CD4-positive, alpha-beta T cell (primary cell): ENCODE measurements at regions not wholly inside any gene's neighbourhood (a gene's known extent, or its start where the extent isn't known, plus 50 kb on each side); places are given as distances from the start of the nearest gene placed in this dataset.
A peak's percentile ranks its signal among the peaks of the same experiment; 100 is the strongest.

Experiments
- ATAC-seq: fragments of 200-7000 bp; cut with Tn5 transposase; one replicate; pipeline ENCODE4 v1.10.0; 2022; ENCODE audit warnings: mild to moderate bottlenecking; ENCODE audit not compliant: poor library complexity
- CTCF ChIA-PET: fragments of 350-600 bp; sonication (Branson Sonifier 250); formaldehyde crosslinking; loops from one replicate; lab custom pipeline; 2021; ENCODE audit warnings: antibody characterized with exemption, inconsistent platforms; lab: Charles Lee
- POLR2A ChIA-PET: fragments of 350-600 bp; sonication (Branson Sonifier 250); formaldehyde crosslinking; loops from one replicate; lab custom pipeline; 2021; ENCODE audit warnings: antibody characterized with exemption, inconsistent platforms; lab: Charles Lee
- DNase-seq, 14 experiments: peaks; one replicate each; pipeline ENCODE4 v3.0.0-alpha.2; 2013 to 2020; ENCODE audit warnings: mixed read lengths in 2 of 14
- H3K27ac ChIP-seq, 2 donors: one replicate each; pipeline versions ENCODE4 v1.5.1 to v1.7.0; 2013; ENCODE audit warnings: low read length in 2 of 2, low read depth in 1 of 2, mild to moderate bottlenecking in 1 of 2
- H3K27me3 ChIP-seq, 2 experiments: 1 replicate in 1 of 2; 2 replicates in 1 of 2; pipeline versions ENCODE4 v1.6.1 to v1.7.0; 2013; ENCODE audit warnings: low read length in 2 of 2, control low read depth in 1 of 2, mild to moderate bottlenecking in 1 of 2, moderate library complexity in 1 of 2; ENCODE audit not compliant: insufficient read depth in 2 of 2, control insufficient read depth in 1 of 2
- H3K36me3 ChIP-seq: one replicate; pipeline ENCODE4 v1.6.1; 2013; ENCODE audit warnings: low read length, control low read depth; ENCODE audit not compliant: insufficient read depth
- H3K4me1 ChIP-seq: one replicate; pipeline ENCODE4 v1.6.1; 2013; ENCODE audit warnings: low read length, control low read depth; ENCODE audit not compliant: insufficient read depth
- H3K4me3 ChIP-seq: one replicate; pipeline ENCODE4 v1.5.1; 2013; ENCODE audit warnings: mild to moderate bottlenecking, low read length, moderate library complexity
- H3K9me3 ChIP-seq, 2 experiments: 1 replicate in 1 of 2; 2 replicates in 1 of 2; pipeline versions ENCODE4 v1.6.1 to v1.7.0; 2013; ENCODE audit warnings: low read length in 2 of 2, mild to moderate bottlenecking in 2 of 2, control low read depth in 1 of 2, moderate library complexity in 1 of 2; ENCODE audit not compliant: control insufficient read depth in 1 of 2, insufficient read depth in 1 of 2
- H3K27ac Mint-ChIP-seq: one replicate; pipeline ENCODE4 v1.8.0; 2020; ENCODE audit warnings: mixed read lengths
- H3K27me3 Mint-ChIP-seq: one replicate; pipeline ENCODE4 v1.8.0; 2021; ENCODE audit warnings: mixed read lengths
- H3K36me3 Mint-ChIP-seq: one replicate; pipeline ENCODE4 v1.8.0; 2021; ENCODE audit warnings: low read depth, mixed read lengths
- H3K4me1 Mint-ChIP-seq: one replicate; pipeline ENCODE4 v1.8.0; 2021; ENCODE audit warnings: low read depth, mixed read lengths
- H3K4me3 Mint-ChIP-seq: one replicate; pipeline ENCODE4 v1.8.0; 2020; ENCODE audit warnings: mild to moderate bottlenecking, mixed read lengths
- H3K9me3 Mint-ChIP-seq: one replicate; pipeline ENCODE4 v1.8.0; 2020; ENCODE audit warnings: mixed read lengths
- CTCF ChIP-seq: fragments of 200-600 bp; IDR thresholded peaks from one replicate; pipeline ENCODE4 v1.8.0; 2022; ENCODE audit warnings: antibody characterized with exemption, mild to moderate bottlenecking
- intact Hi-C, 2 experiments: fragments of 100-400 bp; cut with DNase I in 1 of 2; cut with micrococcal nuclease in 1 of 2; formaldehyde crosslinking; loops; one replicate each; pipeline versions ENCODE4 v1.15.1 to v1.9.0; 2023 to 2025; cut with DNase I, micrococcal nuclease

DNA sequence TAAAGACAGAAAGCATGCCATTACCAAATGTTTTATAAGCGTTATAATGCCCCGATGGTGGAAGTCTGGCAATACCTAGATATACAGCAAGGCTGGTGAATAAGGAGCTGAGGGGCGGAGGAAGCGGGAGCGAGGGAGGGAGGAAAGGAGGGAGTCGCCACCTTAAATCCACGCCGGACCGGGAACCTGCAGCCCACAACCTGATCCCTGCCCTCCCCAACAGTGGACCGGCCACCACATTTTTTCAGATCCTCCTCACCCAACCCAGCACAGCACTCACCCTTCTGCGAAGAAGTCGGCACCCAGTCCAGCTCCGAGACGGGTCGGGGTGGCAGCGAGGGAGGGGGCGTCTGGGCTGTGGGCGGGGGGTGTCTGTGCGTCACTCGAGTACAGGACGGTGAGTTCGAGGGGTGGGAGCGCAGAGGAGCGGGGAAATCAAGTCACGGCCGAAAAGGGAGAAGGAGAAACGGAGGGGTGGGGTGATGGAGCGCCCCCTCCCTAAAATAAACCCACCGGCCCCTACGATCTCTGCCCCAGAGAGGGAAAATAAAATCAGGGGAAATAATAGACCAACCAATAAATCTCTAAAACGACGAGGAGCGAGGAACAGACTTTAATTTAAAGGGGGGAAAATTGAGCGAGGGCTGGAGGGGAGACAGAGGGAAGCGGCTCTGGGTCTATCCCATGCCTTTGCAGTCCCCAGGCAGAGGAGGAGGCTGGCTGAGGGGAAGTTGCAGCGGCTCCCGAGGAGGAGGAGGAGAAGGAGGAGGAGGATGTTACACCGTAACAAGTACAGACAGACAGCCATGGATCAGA is 96.5 kb upstream of the SERTAD2 start:
- Mint-ChIP-seq H3K4me1 (peaks cover 37% of the 10 kb centered on the region), H3K27me3 (no peaks in the 10 kb centered on the region), H3K36me3 (peaks cover 11% of the 10 kb centered on the region), H3K4me3 (peak overlapping the region; percentile 95), H3K9me3 (no peaks in the 10 kb centered on the region), H3K27ac (peak overlapping the region; percentile 92)
- Histone ChIP-seq H3K9me3 (no peaks in the 10 kb centered on the region), H3K4me1 (peaks cover 16% of the 10 kb centered on the region), H3K27ac (peak overlapping the region; percentile 75 to 81), H3K4me3 (peak overlapping the region; percentile 96), H3K27me3 (no peaks in the 10 kb centered on the region), H3K36me3 (no peaks in the 10 kb centered on the region)
- peak; percentile 13 for TF ChIP-seq CTCF
- ChIA-PET POLR2A (interaction anchor here (0.6 to 6.4 kb wide), 42 partner anchors 8 to 1162 kb away, joined by 3 to 395 read pairs (median 6); partner anchors contain the start of genes ACTR2, AFTPH, CEP68 and MDH1), CTCF (interaction anchor here (1.0 to 5.4 kb wide), 10 partner anchors 17 to 1162 kb away, joined by 3 to 35 read pairs (median 10); partner anchors contain the start of genes MDH1, SERTAD2 and WDPCP)
- intact Hi-C loops: loop anchor here (1.0 to 5.0 kb wide), 5 partner anchors 20 to 227 kb away; no protein-coding TSS in a partner anchor
- ATAC-seq: no peak
- DNase-seq: peak in 13 of 14 experiments; percentile 7 to 62 (median 31)

DNA sequence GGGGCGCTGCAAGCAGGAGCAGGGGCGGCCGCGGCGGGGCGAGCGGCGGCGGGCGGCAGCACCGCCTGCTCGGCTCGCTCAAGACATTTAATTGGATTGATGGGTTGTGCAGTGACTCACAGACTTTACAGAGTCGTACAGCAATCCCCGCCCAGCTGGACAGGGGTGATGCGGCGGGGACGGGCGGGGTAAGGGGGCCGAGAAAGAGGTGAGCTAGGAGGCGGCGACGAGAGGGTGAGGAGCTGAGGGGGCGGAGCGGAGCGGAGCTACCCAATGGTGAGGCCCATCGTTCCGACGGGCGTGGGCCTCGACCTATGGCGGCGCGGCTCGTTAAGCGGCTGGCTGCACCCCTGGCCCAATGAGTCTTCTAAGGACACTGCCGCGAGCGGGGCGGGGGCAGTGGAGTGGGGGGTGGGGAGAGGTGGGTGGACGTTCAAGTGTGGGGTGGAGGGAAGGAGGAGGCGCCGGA is 97.1 kb upstream of the SERTAD2 start:
- peaks cover 11% of the 10 kb centered on the region for H3K36me3 Mint-ChIP-seq
- peaks cover 34% of the 10 kb centered on the region for H3K4me1 Mint-ChIP-seq
- DNase-seq: peak; percentile 92 to 100 (median 96)
- ChIA-PET POLR2A (interaction anchor here (0.6 to 6.4 kb wide), 48 partner anchors 8 to 1162 kb away, joined by 3 to 395 read pairs (median 5); partner anchors contain the start of genes ACTR2, AFTPH, CEP68 and MDH1), CTCF (interaction anchor here (0.7 to 5.4 kb wide), 13 partner anchors 11 to 1162 kb away, joined by 3 to 35 read pairs (median 4); partner anchors contain the start of genes MDH1, SERTAD2 and WDPCP)
- no peaks in the 10 kb centered on the region for H3K9me3 ChIP-seq
- H3K27me3 ChIP-seq: no peaks in the 10 kb centered on the region
- H3K4me3 ChIP-seq: peak overlapping the region; percentile 96
- H3K27ac ChIP-seq: peak overlapping the region; percentile 81 to 91
- no peaks in the 10 kb centered on the region for H3K27me3 Mint-ChIP-seq
- H3K4me1 ChIP-seq: peaks cover 16% of the 10 kb centered on the region
- intact Hi-C loops: loop anchor here (1.0 to 5.0 kb wide), 10 partner anchors 16 to 228 kb away; partner anchors contain the start of genes AFTPH (in 1 of the 2) and SERTAD2 (in 1 of the 2)
- ATAC-seq: peak; percentile 83
- no peak for TF ChIP-seq CTCF
- H3K27ac Mint-ChIP-seq: peak overlapping the region; percentile 92
- no peaks in the 10 kb centered on the region for H3K9me3 Mint-ChIP-seq
- no peaks in the 10 kb centered on the region for H3K36me3 ChIP-seq
- H3K4me3 Mint-ChIP-seq: peak overlapping the region; percentile 95
